Stomach (tissue), 4 donors: ENCODE measurements at regions not wholly inside any gene's neighbourhood (a gene's known extent, or its start where the extent isn't known, plus 50 kb on each side); places are given as distances from the start of the nearest gene placed in this dataset.

Experiments used
- CTCF ChIP-seq, 7 experiments: fragments of 450-650 bp in 4 of 7; fragments of 200-600 bp in 3 of 7; sonication (generic) in 3 of 7; IDR thresholded peaks; one replicate each; pipeline ENCODE4 v1.5.1; 2016 to 2019; ENCODE audit warnings: antibody characterized with exemption in 7 of 7, control low read depth in 2 of 7, mild to moderate bottlenecking in 1 of 7
- EP300 ChIP-seq: sonication (generic); formaldehyde crosslinking; IDR thresholded peaks from one replicate; pipeline ENCODE4 v1.6.1; 2017; ENCODE audit warnings: antibody characterized with exemption
- POLR2A ChIP-seq, 4 donors: fragments of 450-650 bp; IDR thresholded peaks; one replicate each; pipeline ENCODE4 v1.6.1; 2016; ENCODE audit warnings: antibody characterized with exemption in 4 of 4, control low read depth in 2 of 4, mild to moderate bottlenecking in 1 of 4, moderate library complexity in 1 of 4
- POLR2AphosphoS5 ChIP-seq, 3 donors: sonication (generic); formaldehyde crosslinking; IDR thresholded peaks; one replicate each; pipeline ENCODE4 v1.6.1; 2016; ENCODE audit warnings: antibody characterized with exemption in 3 of 3

- TF ChIP-seq CTCF (IDR thresholded peaks at IDR 0.05), result no peak
- no peak for TF ChIP-seq POLR2AphosphoS5 (IDR thresholded peaks at IDR 0.05)
- no peak for TF ChIP-seq POLR2A (IDR thresholded peaks at IDR 0.05)
- TF ChIP-seq EP300, result no peak
These were observed 200.9 kb downstream of the MYLK4 start for GRCh38 chr6:2549834-2550233.
